IMR-90 (cell line): ENCODE measurements at regions not wholly inside any gene's neighbourhood (a gene's known extent, or its start where the extent isn't known, plus 50 kb on each side); places are given as distances from the start of the nearest gene placed in this dataset.

Experiments used
- ATAC-seq: fragments of 200-7000 bp; cut with Tn5 transposase; 2 replicates; pipeline ENCODE4 v1.9.1; 2020; ENCODE audit warnings: low read depth, mild to moderate bottlenecking, moderate library complexity
- BruUV-seq: library from RNA; stranded (reverse); fragments of 400-500 nt; replicated peaks from 2 replicates; lab custom pipeline; 2021; lab: Mats Ljungman, UMichigan
- CTCF ChIA-PET: fragments of 300-600 bp; formaldehyde crosslinking; extraction: SDS; loops from one replicate; lab custom pipeline; 2021; ENCODE audit warnings: antibody characterized with exemption; lab: Yijun Ruan, JAX
- POLR2A ChIA-PET: fragments of 300-600 bp; sonication (Branson Sonifier 250); formaldehyde crosslinking; loops from one replicate; lab custom pipeline; 2022; ENCODE audit warnings: antibody characterized with exemption; ENCODE audit not compliant: unreplicated experiment; lab: Charles Lee
- DNase-seq: peaks from one replicate; pipeline ENCODE4 v3.0.0; 2013
- H2AFZ ChIP-seq: replicated peaks from 2 replicates; pipeline ENCODE3; 2013; ENCODE audit warnings: low read length, mild to moderate bottlenecking; ENCODE audit not compliant: poor library complexity
- H2AK5ac ChIP-seq: 2 replicates; pipeline ENCODE4 v1.6.1; 2013; ENCODE audit warnings: low read depth, low read length, inconsistent platforms
- H2AK9ac ChIP-seq: replicated peaks from 2 replicates; pipeline ENCODE3; 2013; ENCODE audit warnings: mild to moderate bottlenecking, low read depth, low read length, moderate library complexity; ENCODE audit not compliant: poor library complexity
- H2BK120ac ChIP-seq: 2 replicates; pipeline ENCODE4 v1.6.1; 2013; ENCODE audit warnings: low read depth, low read length, inconsistent platforms
- H2BK15ac ChIP-seq: 3 replicates; pipeline ENCODE4 v1.6.1; 2013; ENCODE audit warnings: low read depth, low read length, inconsistent platforms
- H2BK20ac ChIP-seq: 2 replicates; pipeline ENCODE4 v1.6.1; 2013; ENCODE audit warnings: low read depth, mild to moderate bottlenecking, inconsistent platforms, low read length, moderate library complexity
- H2BK5ac ChIP-seq: 2 replicates; pipeline ENCODE4 v1.6.1; 2013; ENCODE audit warnings: mild to moderate bottlenecking, low read depth, low read length, inconsistent platforms; ENCODE audit not compliant: poor library complexity, severe bottlenecking
- H3K14ac ChIP-seq: replicated peaks from 2 replicates; pipeline ENCODE4 v1.6.1; 2013; ENCODE audit warnings: low read depth, low read length, inconsistent platforms
- H3K18ac ChIP-seq: 2 replicates; pipeline ENCODE4 v1.6.1; 2013; ENCODE audit warnings: low read depth, low read length, control low read depth
- H3K23ac ChIP-seq: 2 replicates; pipeline ENCODE4 v1.6.1; 2013; ENCODE audit warnings: low read depth, low read length, inconsistent platforms
- H3K27ac ChIP-seq: 2 replicates; pipeline ENCODE4 v1.5.1; 2013; ENCODE audit warnings: mild to moderate bottlenecking, control low read depth, low read length; ENCODE audit not compliant: insufficient read depth
- H3K27me3 ChIP-seq: 2 replicates; pipeline ENCODE4 v1.6.1; 2013; ENCODE audit warnings: low read length; ENCODE audit not compliant: control insufficient read depth, insufficient read depth
- H3K36me3 ChIP-seq: 2 replicates; pipeline ENCODE4 v1.6.1; 2013; ENCODE audit warnings: low read length, mixed read lengths; ENCODE audit not compliant: control insufficient read depth, insufficient read depth
- H3K4ac ChIP-seq: 2 replicates; pipeline ENCODE4 v1.6.1; 2013; ENCODE audit warnings: low read depth, low read length, inconsistent platforms
- H3K4me1 ChIP-seq: 2 replicates; pipeline ENCODE4 v1.6.1; 2013; ENCODE audit warnings: low read length, mixed read lengths; ENCODE audit not compliant: control insufficient read depth, insufficient read depth
- H3K4me2 ChIP-seq: 2 replicates; pipeline ENCODE4 v1.6.1; 2013; ENCODE audit warnings: low read depth, mild to moderate bottlenecking, control low read depth, low read length, moderate library complexity
- H3K4me3 ChIP-seq: 2 replicates; pipeline ENCODE4 v1.5.1; 2013; ENCODE audit warnings: low read depth, mild to moderate bottlenecking, control low read depth, low read length, moderate library complexity; ENCODE audit not compliant: insufficient read depth
- H3K56ac ChIP-seq: 2 replicates; pipeline ENCODE4 v1.6.1; 2013; ENCODE audit warnings: low read length, inconsistent platforms; ENCODE audit not compliant: insufficient read depth; ENCODE audit errors: extremely low read depth
- H3K79me1 ChIP-seq, 2 experiments: 2 replicates each; pipeline ENCODE4 v1.6.1; 2013; ENCODE audit warnings: low read length in 2 of 2, inconsistent platforms in 1 of 2, low read depth in 1 of 2
- H3K9ac ChIP-seq: 2 replicates; pipeline ENCODE4 v1.6.1; 2013; ENCODE audit warnings: low read depth, low read length, control low read depth
- H3K9me1 ChIP-seq: 2 replicates; pipeline ENCODE4 v1.6.1; 2013; ENCODE audit warnings: low read length, inconsistent platforms; ENCODE audit not compliant: insufficient read depth
- H3K9me3 ChIP-seq: 2 replicates; pipeline ENCODE4 v1.6.1; 2013; ENCODE audit warnings: low read length; ENCODE audit not compliant: control insufficient read depth, insufficient read depth
- H4K20me1 ChIP-seq: 2 replicates; pipeline ENCODE4 v1.6.1; 2013; ENCODE audit warnings: low read length, inconsistent platforms; ENCODE audit not compliant: insufficient read depth
- H4K5ac ChIP-seq: 2 replicates; pipeline ENCODE4 v1.6.1; 2013; ENCODE audit warnings: mild to moderate bottlenecking, low read depth, low read length, control low read depth
- H4K8ac ChIP-seq, 2 experiments: 2 replicates each; pipeline ENCODE4 v1.6.1; 2013; ENCODE audit warnings: low read depth in 2 of 2, low read length in 2 of 2, control low read depth in 1 of 2, inconsistent platforms in 1 of 2
- H4K91ac ChIP-seq: 2 replicates; pipeline ENCODE4 v1.6.1; 2013; ENCODE audit warnings: low read depth, low read length, inconsistent platforms; ENCODE audit not compliant: insufficient read depth
- BHLHE40 ChIP-seq: fragments of 150-350 bp; IDR thresholded peaks from 2 replicates; pipeline ENCODE4 v1.6.1; 2016; ENCODE audit warnings: mild to moderate bottlenecking, low read depth, low read length
- CTCF ChIP-seq: conservative IDR thresholded peaks from 2 replicates; pipeline ENCODE4 v1.5.1; 2012; ENCODE audit warnings: mild to moderate bottlenecking, low read depth, low read length, improper control_type of control experiment
- ELK1 ChIP-seq: fragments of 150-350 bp; IDR thresholded peaks from 2 replicates; pipeline ENCODE4 v1.6.1; 2016; ENCODE audit warnings: low read depth, mild to moderate bottlenecking, low read length, moderate library complexity, borderline replicate concordance
- FOS ChIP-seq: fragments of 150-350 bp; IDR thresholded peaks from 2 replicates; pipeline ENCODE4 v1.6.1; 2016; ENCODE audit warnings: low read depth, low read length
- MAZ ChIP-seq: IDR thresholded peaks from 2 replicates; pipeline ENCODE4 v1.6.1; 2012; ENCODE audit warnings: low read depth, mild to moderate bottlenecking, low read length, improper control_type of control experiment, moderate library complexity, borderline replicate concordance
- MXI1 ChIP-seq: IDR thresholded peaks from 2 replicates; pipeline ENCODE4 v1.6.1; 2012; ENCODE audit warnings: low read depth, mild to moderate bottlenecking, low read length, moderate library complexity, borderline replicate concordance
- NFE2L2 ChIP-seq: fragments of 150-350 bp; IDR thresholded peaks from 2 replicates; pipeline ENCODE4 v1.6.1; 2016; ENCODE audit warnings: low read depth, mild to moderate bottlenecking, low read length
- POLR2A ChIP-seq: IDR thresholded peaks from 2 replicates; pipeline ENCODE4 v1.6.1; 2012; ENCODE audit warnings: mild to moderate bottlenecking, low read depth, low read length
- RAD21 ChIP-seq: IDR thresholded peaks from 2 replicates; pipeline ENCODE4 v1.6.1; 2012; ENCODE audit warnings: low read length, improper control_type of control experiment
- RCOR1 ChIP-seq: IDR thresholded peaks from 2 replicates; pipeline ENCODE4 v1.6.1; 2012; ENCODE audit warnings: mild to moderate bottlenecking, low read length, improper control_type of control experiment; ENCODE audit not compliant: insufficient replicate concordance
- RFX5 ChIP-seq: IDR thresholded peaks from 2 replicates; pipeline ENCODE4 v1.8.0; 2012; ENCODE audit warnings: low read depth, mild to moderate bottlenecking, low read length, moderate library complexity
- SMC3 ChIP-seq: fragments of 150-350 bp; IDR thresholded peaks from 2 replicates; pipeline ENCODE4 v1.6.1; 2016; ENCODE audit warnings: low read depth, mild to moderate bottlenecking, antibody characterized with exemption, low read length, moderate library complexity
- USF2 ChIP-seq: fragments of 150-350 bp; IDR thresholded peaks from 2 replicates; pipeline ENCODE4 v1.6.1; 2017; ENCODE audit warnings: mild to moderate bottlenecking, antibody characterized with exemption, low read length, low read depth
- WGBS, 2 experiments: methylation state at CpG; one replicate each; pipeline versions ENCODE4 v1.1.5 to v1.1.7; 2013; ENCODE audit warnings: missing lambda C conversion rate in 2 of 2; ENCODE audit not compliant: insufficient read length in 1 of 2; ENCODE audit errors: extremely low coverage in 2 of 2; 5-methylcytosine and 5-hydroxymethylcytosine counted together
- dilution Hi-C: fragments of 300-500 bp; cut with HindIII; formaldehyde crosslinking; loops from one replicate; pipeline ENCODE4 v1.14.3; 2018; ENCODE audit warnings: low sequenced_read_pairs; ENCODE audit not compliant: unreplicated experiment
- in situ Hi-C: fragments of 300-500 bp; cut with MboI; formaldehyde crosslinking; loops from 3 replicates; pipeline ENCODE4 v1.14.3; 2019; ENCODE audit warnings: low sequenced_read_pairs, inconsistent platforms, mixed read lengths
- intact Hi-C: fragments of 100-400 bp; cut with micrococcal nuclease; formaldehyde crosslinking; loops from 2 replicates; pipeline ENCODE4 v1.10.0; 2022

GRCh38 chr6:102549221-102549874 lies 1155.8 kb downstream of the GRIK2 start:
- no peaks in the 10 kb centered on the region for H3K4me1 ChIP-seq
- H2AK5ac ChIP-seq: no peak overlapping the region
- no peak overlapping the region for H4K5ac ChIP-seq
- H3K4me3 ChIP-seq: no peak overlapping the region
- BruUV-seq: no TSS peak
- WGBS, 2 experiments: 0% methylated on average over 1 of the region's 6 CpGs; no CpG with 5 or more reads in 1 of the 2 experiments
- H3K36me3 ChIP-seq: no peaks in the 10 kb centered on the region
- no peak overlapping the region for H4K8ac ChIP-seq
- dilution Hi-C loops (no loop called here), in situ Hi-C loops (no loop called here), intact Hi-C loops (no loop called here)
- no peak overlapping the region for H3K4me2 ChIP-seq
- H2AK9ac ChIP-seq: no peak overlapping the region
- ChIA-PET POLR2A (no interaction called here), CTCF (no interaction called here)
- no peak for DNase-seq
- TF ChIP-seq BHLHE40 (no peak), MAZ (no peak), MXI1 (no peak), SMC3 (no peak), RFX5 (no peak), USF2 (no peak), NFE2L2 (no peak), FOS (no peak), ELK1 (no peak), POLR2A (no peak), RAD21 (no peak), RCOR1 (no peak), CTCF (no peak)
- H3K27me3 ChIP-seq: no peaks in the 10 kb centered on the region
- H2BK15ac ChIP-seq: no peak overlapping the region
- H3K79me1 ChIP-seq: no peaks in the 10 kb centered on the region
- H3K56ac ChIP-seq: no peak overlapping the region
- H3K9me3 ChIP-seq: no peaks in the 10 kb centered on the region
- H3K4ac ChIP-seq: no peak overlapping the region
- H2BK120ac ChIP-seq: no peak overlapping the region
- no peak for ATAC-seq
- no peaks in the 10 kb centered on the region for H4K20me1 ChIP-seq
- no peak overlapping the region for H2BK5ac ChIP-seq
- H3K14ac ChIP-seq: no peak overlapping the region
- H3K9me1 ChIP-seq: no peaks in the 10 kb centered on the region
- H3K27ac ChIP-seq: no peak overlapping the region
- H3K18ac ChIP-seq: no peak overlapping the region
- no peak overlapping the region for H3K9ac ChIP-seq
- H3K23ac ChIP-seq: no peak overlapping the region
- H2BK20ac ChIP-seq: no peak overlapping the region
- no peak overlapping the region for H4K91ac ChIP-seq
- H2AFZ ChIP-seq: no peak overlapping the region
